ENCODE measurements at regions not wholly inside any gene's neighbourhood (a gene's known extent, or its start where the extent isn't known, plus 50 kb on each side); places are given as distances from the start of the nearest gene placed in this dataset.
"Not testable (repeated sequence)": the region's sequence is repeated elsewhere in the genome, so short reads cannot be mapped to it uniquely, and the experiment has no call there.

GRCh38 chr1:171397851-171398469, 84.0 kb downstream of the FMO4 start:
- no peak overlapping the region for H3K4me3 Mint-ChIP-seq (ENCODE audit: low read depth)
- H3K9me3 Mint-ChIP-seq (ENCODE audit: low read depth) = peaks cover 3% of the 10 kb centered on the region
- peaks cover 30% of the 10 kb centered on the region for H3K4me1 Mint-ChIP-seq (ENCODE audit: low read depth)
- H3K27me3 Mint-ChIP-seq = no peaks in the 10 kb centered on the region
- no peak for DNase-seq (ENCODE audit: low spot score, unreplicated experiment)
- TF ChIP-seq CTCF (IDR thresholded peaks at IDR 0.05; ENCODE audit: unreplicated experiment) = no peak
- H3K36me3 Mint-ChIP-seq (ENCODE audit: insufficient read depth) = no peaks in the 10 kb centered on the region
- H3K27ac Mint-ChIP-seq = peak overlapping the region; percentile 87

GRCh38 chr1:171403393-171403792, 81.9 kb upstream of the PRRC2C start:
- Mint-ChIP-seq H3K9me3 (ENCODE audit: low read depth) (peaks cover 7% of the 10 kb centered on the region), H3K4me1 (ENCODE audit: low read depth) (peaks cover 4% of the 10 kb centered on the region), H3K27ac (no peak overlapping the region), H3K4me3 (ENCODE audit: low read depth) (no peak overlapping the region), H3K36me3 (ENCODE audit: insufficient read depth) (no peaks in the 10 kb centered on the region), H3K27me3 (no peaks in the 10 kb centered on the region)
- no peak for DNase-seq (ENCODE audit: low spot score, unreplicated experiment)
- TF ChIP-seq CTCF (IDR thresholded peaks at IDR 0.05; ENCODE audit: unreplicated experiment) = no peak

DNA sequence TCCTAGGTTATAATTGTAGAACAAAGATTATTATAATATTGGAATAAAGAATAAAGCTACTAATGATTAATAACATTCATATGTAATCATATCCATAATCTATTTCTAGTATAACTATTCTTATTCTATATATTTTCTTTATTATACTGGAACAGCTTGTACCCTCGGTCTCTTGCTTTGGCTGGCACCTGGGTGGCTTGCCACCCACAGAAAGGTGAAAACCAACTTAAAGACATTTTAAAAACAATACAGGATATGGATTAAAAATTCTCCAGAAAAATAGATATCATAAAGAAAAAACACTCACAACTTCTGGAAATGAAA, 80.0 kb upstream of the PRRC2C start:
- Mint-ChIP-seq H3K36me3 (ENCODE audit: insufficient read depth) (no peaks in the 10 kb centered on the region), H3K4me1 (ENCODE audit: low read depth) (peaks cover 3% of the 10 kb centered on the region), H3K9me3 (ENCODE audit: low read depth) (peaks cover 10% of the 10 kb centered on the region), H3K27ac (no peak overlapping the region), H3K27me3 (no peaks in the 10 kb centered on the region), H3K4me3 (ENCODE audit: low read depth) (no peak overlapping the region)
- DNase-seq (ENCODE audit: low spot score, unreplicated experiment) = no peak
- TF ChIP-seq CTCF (IDR thresholded peaks at IDR 0.05; ENCODE audit: unreplicated experiment) = peak; percentile 3

DNA sequence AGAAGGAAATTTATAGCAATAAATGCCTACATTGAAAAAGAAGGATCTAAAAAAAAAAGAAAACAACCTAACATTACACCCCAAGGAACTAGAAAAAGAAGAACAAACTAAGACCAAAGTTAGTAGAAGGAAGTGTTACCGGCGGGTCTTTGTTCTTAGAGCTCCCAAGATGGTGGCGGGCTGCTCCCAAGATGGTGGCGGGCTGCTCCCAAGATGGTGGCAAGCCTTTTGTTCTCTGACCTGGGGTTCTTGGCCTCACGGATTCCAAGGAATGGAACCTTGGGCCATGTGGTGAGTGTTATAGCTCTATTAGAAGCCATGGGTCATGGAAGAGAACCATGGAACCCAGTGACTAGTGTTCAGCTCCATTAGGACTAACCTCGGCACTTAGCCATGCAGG, 71.8 kb upstream of the PRRC2C start:
- H3K9me3 Mint-ChIP-seq (ENCODE audit: low read depth) = peaks cover 19% of the 10 kb centered on the region
- H3K36me3 Mint-ChIP-seq (ENCODE audit: insufficient read depth); H3K4me3 Mint-ChIP-seq (ENCODE audit: low read depth); H3K27ac Mint-ChIP-seq; H3K27me3 Mint-ChIP-seq; DNase-seq (ENCODE audit: low spot score, unreplicated experiment); H3K4me1 Mint-ChIP-seq (ENCODE audit: low read depth): not testable (repeated sequence)

DNA sequence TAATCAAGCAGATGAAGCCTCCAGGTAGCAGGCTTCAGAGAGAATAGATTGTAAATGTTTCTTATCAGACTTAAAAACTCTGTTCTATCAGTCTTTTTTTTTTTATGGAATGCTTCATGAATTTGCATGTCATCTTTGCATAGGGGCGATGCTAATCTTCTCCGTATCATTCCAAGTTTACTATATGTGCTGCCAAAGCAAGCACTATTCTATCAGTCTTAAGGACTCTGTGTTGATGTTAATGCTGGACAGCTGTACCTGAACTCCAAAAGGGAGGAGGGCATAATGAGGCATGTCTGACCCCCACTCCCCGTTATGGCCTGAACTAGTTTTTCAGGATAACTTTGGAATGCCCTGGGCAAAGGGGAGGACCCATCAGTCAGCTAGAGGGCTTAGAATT, 66.8 kb upstream of the PRRC2C start:
- no peak overlapping the region for H3K4me3 Mint-ChIP-seq (ENCODE audit: low read depth)
- no peaks in the 10 kb centered on the region for H3K27me3 Mint-ChIP-seq
- H3K27ac Mint-ChIP-seq = no peak overlapping the region
- DNase-seq (ENCODE audit: low spot score, unreplicated experiment) = no peak
- no peak for TF ChIP-seq CTCF (IDR thresholded peaks at IDR 0.05; ENCODE audit: unreplicated experiment)
- peaks cover 14% of the 10 kb centered on the region for H3K9me3 Mint-ChIP-seq (ENCODE audit: low read depth)
- peaks cover 2% of the 10 kb centered on the region for H3K4me1 Mint-ChIP-seq (ENCODE audit: low read depth)
- no peaks in the 10 kb centered on the region for H3K36me3 Mint-ChIP-seq (ENCODE audit: insufficient read depth)

- no peak for DNase-seq (ENCODE audit: low spot score, unreplicated experiment)
- Mint-ChIP-seq H3K4me3 (ENCODE audit: low read depth) (no peak overlapping the region), H3K27me3 (no peaks in the 10 kb centered on the region), H3K27ac (no peak overlapping the region), H3K9me3 (ENCODE audit: low read depth) (peaks cover 4% of the 10 kb centered on the region), H3K4me1 (ENCODE audit: low read depth) (peaks cover 2% of the 10 kb centered on the region), H3K36me3 (ENCODE audit: insufficient read depth) (no peaks in the 10 kb centered on the region)
- no peak for TF ChIP-seq CTCF (IDR thresholded peaks at IDR 0.05; ENCODE audit: unreplicated experiment)
Measured at GRCh38 chr1:171420810-171421209, 64.5 kb upstream of the PRRC2C start.

All from progenitor cell of endocrine pancreas (in vitro differentiated cells).